ENCODE measurements at regions not wholly inside any gene's neighbourhood (a gene's known extent, or its start where the extent isn't known, plus 50 kb on each side); places are given as distances from the start of the nearest gene placed in this dataset.

- TF ChIP-seq CTCF (IDR thresholded peaks at IDR 0.05) (peak; percentile 30 to 45 (median 39)), POLR2A (IDR thresholded peaks at IDR 0.05) (no peak), EP300 (IDR thresholded peaks at IDR 0.05; ENCODE audit: low read depth) (no peak)
Measured at GRCh38 chr6:14711056-14711703, 534.7 kb upstream of the JARID2 start.
